Activated naive CD4-positive, alpha-beta T cell treated with anti-CD3 and anti-CD28 coated beads for 36 hours (primary cell): ENCODE measurements at regions not wholly inside any gene's neighbourhood (a gene's known extent, or its start where the extent isn't known, plus 50 kb on each side); places are given as distances from the start of the nearest gene placed in this dataset.
"Not testable (repeated sequence)": the region's sequence is repeated elsewhere in the genome, so short reads cannot be mapped to it uniquely, and the experiment has no call there.

Experiments
- CTCF ChIA-PET: fragments of 350-600 bp; sonication (Branson Sonifier 250); formaldehyde crosslinking; loops from one replicate; lab custom pipeline; 2021; ENCODE audit warnings: antibody characterized with exemption; lab: Charles Lee
- DNase-seq: peaks from one replicate; pipeline ENCODE4 v3.0.0-alpha.2; 2020
- H3K27ac Mint-ChIP-seq: one replicate; pipeline ENCODE4 v1.8.0; 2021; ENCODE audit warnings: mild to moderate bottlenecking, mixed read lengths
- H3K27me3 Mint-ChIP-seq: one replicate; pipeline ENCODE4 v1.8.0; 2021; ENCODE audit warnings: low read depth, mixed read lengths
- H3K36me3 Mint-ChIP-seq: one replicate; pipeline ENCODE4 v1.8.0; 2021; ENCODE audit warnings: low read depth, mixed read lengths
- H3K4me1 Mint-ChIP-seq: one replicate; pipeline ENCODE4 v1.8.0; 2021; ENCODE audit warnings: low read depth, mixed read lengths
- H3K4me3 Mint-ChIP-seq: one replicate; pipeline ENCODE4 v1.8.0; 2021; ENCODE audit warnings: mild to moderate bottlenecking, moderate library complexity, mixed read lengths
- H3K9me3 Mint-ChIP-seq: one replicate; pipeline ENCODE4 v1.8.0; 2021; ENCODE audit warnings: mixed read lengths
- intact Hi-C: fragments of 100-400 bp; cut with micrococcal nuclease; formaldehyde crosslinking; loops from one replicate; pipeline ENCODE4 v1.15.1; 2023

DNA sequence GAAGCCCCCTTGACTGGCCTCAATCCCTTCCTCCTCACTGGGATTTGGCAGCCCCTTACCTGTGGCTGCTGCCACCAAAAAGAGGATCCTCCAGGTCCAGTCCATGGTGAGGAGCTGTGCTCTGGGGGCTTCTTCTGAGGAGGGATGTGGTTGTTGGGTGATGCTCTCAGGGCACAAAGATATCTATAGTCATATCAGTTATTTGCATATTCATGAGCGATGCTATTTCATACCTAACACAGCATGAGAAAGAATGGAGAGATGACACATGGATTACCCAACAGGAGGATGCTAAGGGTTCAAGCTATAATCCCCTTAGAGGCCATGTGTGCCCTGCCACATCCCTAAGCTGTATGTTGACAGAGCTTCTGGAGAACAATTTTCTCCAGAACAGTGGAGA lies 98.1 kb downstream of the OR4M2 start:
- H3K36me3 Mint-ChIP-seq, H3K4me3 Mint-ChIP-seq, intact Hi-C loops, H3K27me3 Mint-ChIP-seq, DNase-seq, H3K9me3 Mint-ChIP-seq, H3K27ac Mint-ChIP-seq, H3K4me1 Mint-ChIP-seq, CTCF ChIA-PET: not testable (repeated sequence)

DNA sequence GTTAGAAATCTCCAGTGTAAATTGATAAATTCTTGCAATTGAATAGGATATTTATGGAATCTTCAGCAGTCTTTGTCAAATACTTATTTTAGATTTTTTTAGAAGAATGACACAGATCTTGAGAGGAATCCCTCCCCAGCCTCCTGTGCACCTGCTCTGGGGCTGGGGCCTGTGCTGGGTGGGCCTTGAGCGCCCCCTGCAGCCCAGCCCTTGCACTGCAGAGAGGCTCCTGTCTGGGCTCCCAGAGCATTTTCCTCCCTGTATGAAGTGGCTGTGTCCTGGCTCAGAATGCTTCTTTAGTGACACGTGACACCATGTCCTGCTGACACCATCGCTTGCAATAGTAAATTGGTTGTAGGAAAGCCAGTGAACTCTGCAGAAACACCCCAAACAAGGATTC lies 98.7 kb downstream of the OR4M2 start:
- DNase-seq, CTCF ChIA-PET, intact Hi-C loops, H3K4me3 Mint-ChIP-seq, H3K27ac Mint-ChIP-seq, H3K9me3 Mint-ChIP-seq, H3K27me3 Mint-ChIP-seq, H3K4me1 Mint-ChIP-seq, H3K36me3 Mint-ChIP-seq: not testable (repeated sequence)

GRCh38 chr15:22180611-22181010 lies 100.3 kb downstream of the OR4M2 start:
- H3K27me3 Mint-ChIP-seq, H3K27ac Mint-ChIP-seq, intact Hi-C loops, H3K4me1 Mint-ChIP-seq, DNase-seq, H3K36me3 Mint-ChIP-seq, H3K9me3 Mint-ChIP-seq, CTCF ChIA-PET, H3K4me3 Mint-ChIP-seq: not testable (repeated sequence)

DNA sequence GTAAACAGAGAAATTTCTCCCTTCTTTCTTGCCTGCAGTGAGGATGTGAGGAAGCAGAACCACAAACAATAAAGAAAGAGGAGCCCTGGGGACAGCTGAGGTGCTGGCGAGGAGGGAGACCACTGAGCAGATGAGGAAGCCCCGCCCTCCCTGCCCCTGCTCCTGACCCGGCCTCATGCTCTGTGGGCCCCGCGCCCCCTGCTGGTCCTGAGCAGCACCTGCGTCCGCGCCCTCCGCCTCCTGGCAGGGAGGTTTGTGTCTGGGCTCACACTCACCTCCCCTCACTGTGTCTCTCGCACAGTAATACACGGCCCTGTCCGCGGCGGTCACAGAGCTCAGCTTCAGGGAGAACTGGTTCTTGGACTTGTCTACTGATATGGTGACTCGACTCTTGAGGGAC lies 104.4 kb downstream of the OR4M2 start:
- H3K9me3 Mint-ChIP-seq, DNase-seq, H3K27ac Mint-ChIP-seq, H3K27me3 Mint-ChIP-seq, H3K4me1 Mint-ChIP-seq, H3K36me3 Mint-ChIP-seq, H3K4me3 Mint-ChIP-seq, intact Hi-C loops, CTCF ChIA-PET: not testable (repeated sequence)

DNA sequence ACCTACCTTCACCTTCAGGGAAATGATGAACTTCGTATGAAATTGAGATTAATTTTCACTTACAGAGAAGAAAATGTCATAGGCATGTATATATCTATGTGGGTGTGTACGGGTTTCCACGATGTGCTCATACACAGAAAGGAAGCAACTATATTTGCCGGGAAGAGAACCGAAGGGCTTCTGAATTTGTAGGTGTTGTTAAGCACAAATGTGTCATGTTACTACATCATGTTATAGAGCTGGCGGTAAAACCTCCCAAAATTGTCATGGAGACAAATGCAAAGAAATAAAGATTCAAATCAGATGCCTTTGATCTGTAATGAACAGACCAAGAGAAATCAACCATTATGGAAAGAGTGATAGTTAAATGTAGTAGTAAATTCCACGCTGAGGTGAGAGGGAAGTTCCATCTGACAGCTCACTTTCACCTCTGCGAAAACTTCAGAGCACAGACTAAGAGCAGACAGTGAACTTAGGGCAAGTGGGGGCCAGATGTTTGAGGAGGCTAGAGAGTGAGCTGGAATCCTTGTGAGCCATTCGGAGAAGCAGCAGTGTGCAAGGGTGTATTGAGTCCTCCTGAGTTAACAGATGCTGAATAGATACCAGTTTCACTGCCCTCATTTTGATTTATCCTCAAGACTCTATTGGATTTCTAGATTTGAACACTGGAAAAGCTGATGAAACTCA lies 106.7 kb downstream of the OR4M2 start:
- CTCF ChIA-PET, H3K9me3 Mint-ChIP-seq, H3K36me3 Mint-ChIP-seq, H3K27me3 Mint-ChIP-seq, H3K4me3 Mint-ChIP-seq, intact Hi-C loops, H3K27ac Mint-ChIP-seq, H3K4me1 Mint-ChIP-seq: not testable (repeated sequence)
- DNase-seq, result peak; percentile 3

GRCh38 chr15:22191818-22192217 lies 111.5 kb downstream of the OR4M2 start:
- H3K27ac Mint-ChIP-seq, H3K36me3 Mint-ChIP-seq, H3K27me3 Mint-ChIP-seq, DNase-seq, H3K4me1 Mint-ChIP-seq, H3K9me3 Mint-ChIP-seq, intact Hi-C loops, CTCF ChIA-PET, H3K4me3 Mint-ChIP-seq: not testable (repeated sequence)

GRCh38 chr15:22194739-22195617 lies 114.7 kb downstream of the OR4M2 start:
- intact Hi-C loops, CTCF ChIA-PET, H3K36me3 Mint-ChIP-seq, H3K4me3 Mint-ChIP-seq, H3K9me3 Mint-ChIP-seq, H3K27me3 Mint-ChIP-seq, H3K27ac Mint-ChIP-seq, H3K4me1 Mint-ChIP-seq, DNase-seq: not testable (repeated sequence)

GRCh38 chr15:22196423-22196822 lies 116.1 kb downstream of the OR4M2 start:
- H3K27ac Mint-ChIP-seq, intact Hi-C loops, H3K4me1 Mint-ChIP-seq, H3K4me3 Mint-ChIP-seq, H3K9me3 Mint-ChIP-seq, CTCF ChIA-PET, H3K36me3 Mint-ChIP-seq, H3K27me3 Mint-ChIP-seq, DNase-seq: not testable (repeated sequence)

GRCh38 chr15:22200417-22200816 lies 120.1 kb downstream of the OR4M2 start:
- H3K4me1 Mint-ChIP-seq, H3K36me3 Mint-ChIP-seq, CTCF ChIA-PET, H3K4me3 Mint-ChIP-seq, H3K27ac Mint-ChIP-seq, DNase-seq, H3K27me3 Mint-ChIP-seq, intact Hi-C loops, H3K9me3 Mint-ChIP-seq: not testable (repeated sequence)

- H3K27ac Mint-ChIP-seq, result peak overlapping the region; percentile 83
- DNase-seq, result peak; percentile 33
- H3K27me3 Mint-ChIP-seq, H3K9me3 Mint-ChIP-seq, H3K4me1 Mint-ChIP-seq, CTCF ChIA-PET, H3K4me3 Mint-ChIP-seq, intact Hi-C loops, H3K36me3 Mint-ChIP-seq: not testable (repeated sequence)
Measured at GRCh38 chr15:22201993-22202659, 121.8 kb downstream of the OR4M2 start.

GRCh38 chr15:22203208-22203607 lies 122.9 kb downstream of the OR4M2 start:
- H3K9me3 Mint-ChIP-seq, intact Hi-C loops, H3K4me3 Mint-ChIP-seq, H3K4me1 Mint-ChIP-seq, H3K27me3 Mint-ChIP-seq, DNase-seq, H3K27ac Mint-ChIP-seq, H3K36me3 Mint-ChIP-seq, CTCF ChIA-PET: not testable (repeated sequence)

GRCh38 chr15:22209086-22209485 lies 128.8 kb downstream of the OR4M2 start:
- H3K36me3 Mint-ChIP-seq, H3K4me1 Mint-ChIP-seq, H3K27me3 Mint-ChIP-seq, intact Hi-C loops, H3K27ac Mint-ChIP-seq, H3K9me3 Mint-ChIP-seq, CTCF ChIA-PET, H3K4me3 Mint-ChIP-seq, DNase-seq: not testable (repeated sequence)
